B cell (primary cell): ENCODE measurements at regions not wholly inside any gene's neighbourhood (a gene's known extent, or its start where the extent isn't known, plus 50 kb on each side); places are given as distances from the start of the nearest gene placed in this dataset.

Experiments
- ATAC-seq: fragments of 200-7000 bp; cut with Tn5 transposase; one replicate; pipeline ENCODE4 v1.10.0; 2021; ENCODE audit warnings: low read depth, mild to moderate bottlenecking, moderate number of reproducible peaks, moderate library complexity
- CTCF ChIA-PET: fragments of 350-600 bp; sonication (Branson Sonifier 250); formaldehyde crosslinking; loops from one replicate; lab custom pipeline; 2021; ENCODE audit warnings: antibody characterized with exemption, inconsistent platforms; lab: Charles Lee
- POLR2A ChIA-PET: fragments of 350-600 bp; sonication (Branson Sonifier 250); formaldehyde crosslinking; loops from one replicate; lab custom pipeline; 2021; ENCODE audit warnings: antibody characterized with exemption; lab: Charles Lee
- DNase-seq: peaks from one replicate; pipeline ENCODE4 v3.0.0; 2013
- H2AFZ ChIP-seq: 2 replicates; pipeline ENCODE4 v1.6.1; 2012; ENCODE audit warnings: mild to moderate bottlenecking, low read depth, low read length; ENCODE audit not compliant: insufficient read depth, poor library complexity, severe bottlenecking
- H3K27ac ChIP-seq, 2 donors: 1 replicate in 1 of 2; 2 replicates in 1 of 2; pipeline ENCODE4 v1.5.1; 2012 to 2013; ENCODE audit warnings: low read length in 2 of 2, mild to moderate bottlenecking in 2 of 2, moderate library complexity in 1 of 2
- H3K27me3 ChIP-seq, 4 experiments: fragments of 200-600 bp in 1 of 4; sonication (generic) in 1 of 4; replicated peaks in 1 of 4; 1 replicate in 2 of 4; 2 replicates in 2 of 4; pipeline versions ENCODE4 v1.6.1 to v1.7.0; 2013 to 2016; ENCODE audit warnings: low read length in 3 of 4, mild to moderate bottlenecking in 2 of 4, mixed read lengths in 1 of 4, moderate library complexity in 1 of 4; ENCODE audit not compliant: insufficient read depth in 4 of 4, control insufficient read depth in 3 of 4; ENCODE audit errors: control extremely low read depth in 1 of 4
- H3K36me3 ChIP-seq, 2 experiments: replicated peaks in 1 of 2; 1 replicate in 1 of 2; 2 replicates in 1 of 2; pipeline versions ENCODE4 v1.6.1 to v1.7.1; 2013; ENCODE audit warnings: low read length in 1 of 2; ENCODE audit not compliant: insufficient read depth in 2 of 2, control insufficient read depth in 1 of 2; ENCODE audit errors: control extremely low read depth in 1 of 2, extremely low read depth in 1 of 2
- H3K4me1 ChIP-seq, 2 donors: fragments of 200-600 bp in 1 of 2; sonication (generic) in 1 of 2; 1 replicate in 1 of 2; 2 replicates in 1 of 2; pipeline versions ENCODE4 v1.5.1 to v1.6.1; 2013 to 2017; ENCODE audit warnings: low read length in 2 of 2; ENCODE audit not compliant: control insufficient read depth in 2 of 2, insufficient read depth in 2 of 2
- H3K4me2 ChIP-seq: replicated peaks from 2 replicates; pipeline ENCODE3; 2012; ENCODE audit warnings: mild to moderate bottlenecking, low read depth, low read length; ENCODE audit not compliant: poor library complexity, severe bottlenecking
- H3K4me3 ChIP-seq, 5 experiments: fragments of 200-600 bp in 1 of 5; sonication (generic) in 1 of 5; 1 replicate in 3 of 5; 2 replicates in 2 of 5; pipeline versions ENCODE4 v1.5.1 to v1.7.0; 2011 to 2016; ENCODE audit warnings: low read length in 4 of 5, mild to moderate bottlenecking in 4 of 5, low read depth in 2 of 5, control low read depth in 1 of 5, moderate library complexity in 1 of 5; ENCODE audit not compliant: insufficient read depth in 1 of 5; ENCODE audit errors: control extremely low read depth in 1 of 5, extremely low read depth in 1 of 5
- H3K79me2 ChIP-seq: fragments of 200-600 bp; sonication (generic); one replicate; pipeline ENCODE4 v1.6.0; 2016; ENCODE audit warnings: low read length; ENCODE audit not compliant: control insufficient read depth, insufficient read depth
- H3K9ac ChIP-seq: fragments of 200-600 bp; sonication (generic); 2 replicates; pipeline ENCODE4 v1.6.1; 2017; ENCODE audit warnings: mild to moderate bottlenecking, low read length, moderate library complexity
- H3K9me3 ChIP-seq, 3 donors: one replicate each; pipeline versions ENCODE4 v1.6.1 to v1.7.1; 2013; ENCODE audit warnings: low read length in 2 of 3; ENCODE audit not compliant: control insufficient read depth in 2 of 3, insufficient read depth in 1 of 3; ENCODE audit errors: control extremely low read depth in 1 of 3
- H4K20me1 ChIP-seq: 2 replicates; pipeline ENCODE4 v1.6.0; 2012; ENCODE audit warnings: mild to moderate bottlenecking, low read length; ENCODE audit not compliant: insufficient read depth, control insufficient read depth, poor library complexity, severe bottlenecking
- H3K27ac Mint-ChIP-seq: one replicate; pipeline ENCODE4 v1.8.0; 2021; ENCODE audit warnings: mixed read lengths
- H3K27me3 Mint-ChIP-seq: one replicate; pipeline ENCODE4 v1.8.0; 2021; ENCODE audit warnings: mixed read lengths
- H3K4me1 Mint-ChIP-seq: one replicate; pipeline ENCODE4 v1.8.0; 2021; ENCODE audit warnings: mixed read lengths
- H3K4me3 Mint-ChIP-seq: one replicate; pipeline ENCODE4 v1.8.0; 2021; ENCODE audit warnings: mixed read lengths
- H3K9me3 Mint-ChIP-seq: one replicate; pipeline ENCODE4 v1.8.0; 2022; ENCODE audit warnings: mixed read lengths; ENCODE audit not compliant: insufficient read depth
- EZH2 ChIP-seq: IDR thresholded peaks from 2 replicates; pipeline ENCODE4 v1.6.1; 2012; ENCODE audit warnings: borderline replicate concordance, low read depth, mild to moderate bottlenecking, moderate library complexity, low read length; ENCODE audit not compliant: insufficient read depth, poor library complexity, severe bottlenecking
- WGBS: methylation state at CpG from one replicate; pipeline ENCODE4 v1.1.5; 2013; ENCODE audit warnings: missing lambda C conversion rate; ENCODE audit not compliant: insufficient coverage; 5-methylcytosine and 5-hydroxymethylcytosine counted together
- intact Hi-C: fragments of 100-400 bp; cut with micrococcal nuclease; formaldehyde crosslinking; loops from one replicate; pipeline ENCODE4 v1.10.0; 2022
- TF ChIP-seq, protein P1 (sequence below): fragments of 200-600 bp; IDR thresholded peaks from one replicate; pipeline ENCODE4 v1.8.0; 2022; ENCODE audit warnings: antibody characterized with exemption, mild to moderate bottlenecking

DNA sequence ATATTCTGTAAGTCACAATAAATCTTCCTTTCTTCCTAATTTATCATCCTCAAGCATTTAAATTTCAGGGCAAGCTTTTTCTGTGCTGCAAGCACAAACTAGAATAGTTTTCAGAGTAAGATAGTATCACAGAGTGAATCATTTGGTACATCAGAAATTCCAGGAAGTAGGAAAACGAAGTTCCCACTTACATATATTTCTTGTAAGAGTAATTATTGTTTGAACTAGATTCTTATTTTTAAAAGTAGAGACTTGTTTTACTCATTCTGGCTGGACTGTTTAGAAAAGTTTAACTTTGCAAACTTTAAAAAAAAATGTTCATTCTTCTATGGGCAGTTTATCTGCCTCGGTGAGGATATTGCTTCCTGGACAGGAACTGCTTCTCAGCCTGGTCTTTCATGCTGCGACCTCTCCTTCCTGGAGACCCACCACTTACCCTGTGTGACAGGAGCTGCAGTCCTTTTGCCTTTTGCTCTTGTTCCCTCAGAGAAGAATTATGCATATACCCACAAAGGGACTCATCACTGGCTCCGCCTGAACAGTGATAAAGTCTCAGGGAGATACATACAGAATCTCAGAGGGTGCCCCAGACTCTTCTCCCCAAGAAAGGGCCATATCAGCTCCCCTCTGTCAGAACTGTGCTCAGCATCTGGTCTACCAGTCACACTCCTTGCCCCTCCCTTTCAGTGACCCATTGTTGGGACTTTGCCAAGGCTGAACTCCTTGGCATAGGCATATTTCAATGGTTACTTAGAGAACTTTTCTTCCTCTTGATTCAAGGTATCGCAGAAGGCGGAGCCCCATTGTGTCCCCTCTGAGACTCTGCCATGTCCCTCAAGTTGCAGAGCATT, 102.7 kb upstream of the CD55 start:
- Histone ChIP-seq H3K79me2 (no peaks in the 10 kb centered on the region), H2AFZ (peak overlapping the region; percentile 50), H3K4me2 (peak overlapping the region; percentile 48), H3K27me3 (no peaks in the 10 kb centered on the region), H3K9ac (peak overlapping the region; percentile 7), H4K20me1 (no peaks in the 10 kb centered on the region), H3K36me3 (no peaks in the 10 kb centered on the region), H3K27ac (peak overlapping the region in 1 of 2 donors; percentile 42), H3K9me3 (peaks cover 0 to 1% (median 0%) of the 10 kb centered on the region in 3 donors), H3K4me3 (peak overlapping the region in 3 of 5 experiments; percentile 6 to 11 (median 11)), H3K4me1 (peaks cover 17 to 21% of the 10 kb centered on the region in 2 donors)
- Mint-ChIP-seq H3K4me1 (peaks cover 21% of the 10 kb centered on the region), H3K4me3 (peak overlapping the region; percentile 40), H3K9me3 (peaks cover 4% of the 10 kb centered on the region), H3K27me3 (no peaks in the 10 kb centered on the region), H3K27ac (peak overlapping the region; percentile 27)
- ChIA-PET CTCF (interaction anchor here (0.6 kb wide), 1 partner anchor 8 kb away, joined by 7 read pairs; no protein-coding TSS in a partner anchor), POLR2A (no interaction called here)
- DNase-seq (no peak), ATAC-seq (no peak)
- TF ChIP-seq, protein P1, sequence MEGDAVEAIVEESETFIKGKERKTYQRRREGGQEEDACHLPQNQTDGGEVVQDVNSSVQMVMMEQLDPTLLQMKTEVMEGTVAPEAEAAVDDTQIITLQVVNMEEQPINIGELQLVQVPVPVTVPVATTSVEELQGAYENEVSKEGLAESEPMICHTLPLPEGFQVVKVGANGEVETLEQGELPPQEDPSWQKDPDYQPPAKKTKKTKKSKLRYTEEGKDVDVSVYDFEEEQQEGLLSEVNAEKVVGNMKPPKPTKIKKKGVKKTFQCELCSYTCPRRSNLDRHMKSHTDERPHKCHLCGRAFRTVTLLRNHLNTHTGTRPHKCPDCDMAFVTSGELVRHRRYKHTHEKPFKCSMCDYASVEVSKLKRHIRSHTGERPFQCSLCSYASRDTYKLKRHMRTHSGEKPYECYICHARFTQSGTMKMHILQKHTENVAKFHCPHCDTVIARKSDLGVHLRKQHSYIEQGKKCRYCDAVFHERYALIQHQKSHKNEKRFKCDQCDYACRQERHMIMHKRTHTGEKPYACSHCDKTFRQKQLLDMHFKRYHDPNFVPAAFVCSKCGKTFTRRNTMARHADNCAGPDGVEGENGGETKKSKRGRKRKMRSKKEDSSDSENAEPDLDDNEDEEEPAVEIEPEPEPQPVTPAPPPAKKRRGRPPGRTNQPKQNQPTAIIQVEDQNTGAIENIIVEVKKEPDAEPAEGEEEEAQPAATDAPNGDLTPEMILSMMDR: no peak
- TF ChIP-seq EZH2: no peak
- intact Hi-C loops: no loop called here
- 60% methylated on average over 2 of the region's 6 CpGs for WGBS
